Panc1 (cell line): ENCODE measurements at regions not wholly inside any gene's neighbourhood (a gene's known extent, or its start where the extent isn't known, plus 50 kb on each side); places are given as distances from the start of the nearest gene placed in this dataset.
A peak's percentile ranks its signal among the peaks of the same experiment; 100 is the strongest.

Experiments used
- ATAC-seq: fragments of 200-7000 bp; cut with Tn5 transposase; 2 replicates; pipeline ENCODE4 v1.9.1; 2020; ENCODE audit warnings: mild to moderate bottlenecking, moderate library complexity
- BruUV-seq: library from RNA; stranded (reverse); fragments of 400-500 nt; replicated peaks from 2 replicates; lab custom pipeline; 2021; lab: Mats Ljungman, UMichigan
- CTCF ChIA-PET: fragments of 300-600 bp; sonication (Branson Sonifier 250); formaldehyde crosslinking; loops from one replicate; lab custom pipeline; 2022; ENCODE audit warnings: antibody characterized with exemption; lab: Charles Lee
- POLR2A ChIA-PET: fragments of 300-600 bp; sonication (Branson Sonifier 250); formaldehyde crosslinking; loops from one replicate; lab custom pipeline; 2022; ENCODE audit warnings: antibody characterized with exemption; lab: Charles Lee
- DNase-seq: peaks from one replicate; pipeline ENCODE4 v3.0.0-alpha.2; 2010; ENCODE audit warnings: low read depth, low spot score
- H3K27ac ChIP-seq: 2 replicates; pipeline ENCODE4 v1.5.1; 2011; ENCODE audit warnings: mild to moderate bottlenecking, low read length, inconsistent platforms
- H3K27me3 ChIP-seq: fragments of 200-500 bp; sonication (Bioruptor generic); 2 replicates; pipeline ENCODE4 v1.6.0; 2014; ENCODE audit warnings: low read length, inconsistent platforms; ENCODE audit not compliant: control insufficient read depth, insufficient read depth
- H3K36me3 ChIP-seq: fragments of 200-500 bp; sonication (Bioruptor generic); 2 replicates; pipeline ENCODE4 v1.5.1; 2014; ENCODE audit warnings: inconsistent platforms, mild to moderate bottlenecking, low read length, moderate library complexity; ENCODE audit not compliant: control insufficient read depth, insufficient read depth
- H3K4me1 ChIP-seq: 2 replicates; pipeline ENCODE4 v1.5.1; 2011; ENCODE audit warnings: inconsistent platforms, mild to moderate bottlenecking, low read length, moderate library complexity; ENCODE audit not compliant: control insufficient read depth, insufficient read depth
- H3K4me3 ChIP-seq, 2 experiments: 2 replicates each; pipeline ENCODE4 v1.5.1; 2011 to 2012; ENCODE audit warnings: low read depth in 2 of 2, low read length in 2 of 2, mild to moderate bottlenecking in 2 of 2, inconsistent platforms in 1 of 2, moderate library complexity in 1 of 2
- H3K9me3 ChIP-seq: fragments of 200-500 bp; sonication (Bioruptor generic); 2 replicates; pipeline ENCODE4 v1.5.1; 2014; ENCODE audit warnings: low read depth, mild to moderate bottlenecking, inconsistent platforms, low read length, moderate library complexity; ENCODE audit not compliant: control insufficient read depth, insufficient read depth
- POLR2AphosphoS5 ChIP-seq: IDR thresholded peaks from 2 replicates; pipeline ENCODE4 v1.6.1; 2012; ENCODE audit warnings: mild to moderate bottlenecking, low read depth, low read length, moderate library complexity
- SIN3A ChIP-seq: IDR thresholded peaks from 2 replicates; pipeline ENCODE4 v1.6.1; 2012; ENCODE audit warnings: low read depth, mild to moderate bottlenecking, low read length, moderate library complexity, borderline replicate concordance; ENCODE audit not compliant: insufficient read depth
- TCF7L2 ChIP-seq: IDR thresholded peaks from 2 replicates; pipeline ENCODE4 v1.6.1; 2011; ENCODE audit warnings: mild to moderate bottlenecking, low read depth, low read length, inconsistent platforms
- in situ Hi-C: cut with HindIII; loops from 2 replicates; pipeline ENCODE4 v1.10.0; 2016; ENCODE audit warnings: low sequenced_read_pairs, low pct_unique_long_range_greater_than_20kb
- intact Hi-C: fragments of 100-400 bp; cut with micrococcal nuclease; formaldehyde crosslinking; loops from one replicate; pipeline ENCODE4 v1.10.0; 2022; ENCODE audit not compliant: unreplicated experiment
- TF ChIP-seq, protein P1 (sequence below): fragments of 450-650 bp; IDR thresholded peaks from 2 replicates; pipeline ENCODE4 v1.5.1; 2017; ENCODE audit warnings: mild to moderate bottlenecking
- TF ChIP-seq, protein P2 (sequence below), 2 experiments: IDR thresholded peaks; 2 replicates each; pipeline ENCODE4 v1.6.1; 2011 to 2012; ENCODE audit warnings: low read depth in 2 of 2, control low read depth in 1 of 2, low read length in 1 of 2, mild to moderate bottlenecking in 1 of 2, moderate library complexity in 1 of 2; ENCODE audit not compliant: insufficient read depth in 1 of 2

DNA sequence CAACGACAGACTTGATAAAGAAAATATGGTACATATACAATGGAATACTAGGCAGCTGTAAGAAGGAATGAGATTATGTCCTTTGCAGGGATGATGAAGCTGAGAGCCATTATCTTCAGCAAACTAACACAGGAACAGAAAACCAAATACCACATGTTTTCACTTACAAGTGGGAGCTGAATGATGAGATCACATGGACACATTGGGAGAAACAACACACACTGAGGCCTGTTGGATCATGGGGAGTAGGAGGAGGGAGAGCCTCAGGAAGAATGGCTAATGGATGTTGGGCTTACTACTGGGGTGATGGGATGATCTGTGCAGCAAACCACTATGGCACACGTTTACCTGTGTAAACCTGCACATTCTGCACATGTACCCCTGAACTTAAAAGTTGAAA lies 209.7 kb downstream of the SPRY1 start:
- ChIA-PET POLR2A (no interaction called here), CTCF (no interaction called here)
- in situ Hi-C loops (no loop called here), intact Hi-C loops (no loop called here)
- TF ChIP-seq, protein P1, sequence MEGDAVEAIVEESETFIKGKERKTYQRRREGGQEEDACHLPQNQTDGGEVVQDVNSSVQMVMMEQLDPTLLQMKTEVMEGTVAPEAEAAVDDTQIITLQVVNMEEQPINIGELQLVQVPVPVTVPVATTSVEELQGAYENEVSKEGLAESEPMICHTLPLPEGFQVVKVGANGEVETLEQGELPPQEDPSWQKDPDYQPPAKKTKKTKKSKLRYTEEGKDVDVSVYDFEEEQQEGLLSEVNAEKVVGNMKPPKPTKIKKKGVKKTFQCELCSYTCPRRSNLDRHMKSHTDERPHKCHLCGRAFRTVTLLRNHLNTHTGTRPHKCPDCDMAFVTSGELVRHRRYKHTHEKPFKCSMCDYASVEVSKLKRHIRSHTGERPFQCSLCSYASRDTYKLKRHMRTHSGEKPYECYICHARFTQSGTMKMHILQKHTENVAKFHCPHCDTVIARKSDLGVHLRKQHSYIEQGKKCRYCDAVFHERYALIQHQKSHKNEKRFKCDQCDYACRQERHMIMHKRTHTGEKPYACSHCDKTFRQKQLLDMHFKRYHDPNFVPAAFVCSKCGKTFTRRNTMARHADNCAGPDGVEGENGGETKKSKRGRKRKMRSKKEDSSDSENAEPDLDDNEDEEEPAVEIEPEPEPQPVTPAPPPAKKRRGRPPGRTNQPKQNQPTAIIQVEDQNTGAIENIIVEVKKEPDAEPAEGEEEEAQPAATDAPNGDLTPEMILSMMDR = no peak
- TF ChIP-seq POLR2AphosphoS5 (no peak), SIN3A (no peak), TCF7L2 (no peak)
- TF ChIP-seq, protein P2, sequence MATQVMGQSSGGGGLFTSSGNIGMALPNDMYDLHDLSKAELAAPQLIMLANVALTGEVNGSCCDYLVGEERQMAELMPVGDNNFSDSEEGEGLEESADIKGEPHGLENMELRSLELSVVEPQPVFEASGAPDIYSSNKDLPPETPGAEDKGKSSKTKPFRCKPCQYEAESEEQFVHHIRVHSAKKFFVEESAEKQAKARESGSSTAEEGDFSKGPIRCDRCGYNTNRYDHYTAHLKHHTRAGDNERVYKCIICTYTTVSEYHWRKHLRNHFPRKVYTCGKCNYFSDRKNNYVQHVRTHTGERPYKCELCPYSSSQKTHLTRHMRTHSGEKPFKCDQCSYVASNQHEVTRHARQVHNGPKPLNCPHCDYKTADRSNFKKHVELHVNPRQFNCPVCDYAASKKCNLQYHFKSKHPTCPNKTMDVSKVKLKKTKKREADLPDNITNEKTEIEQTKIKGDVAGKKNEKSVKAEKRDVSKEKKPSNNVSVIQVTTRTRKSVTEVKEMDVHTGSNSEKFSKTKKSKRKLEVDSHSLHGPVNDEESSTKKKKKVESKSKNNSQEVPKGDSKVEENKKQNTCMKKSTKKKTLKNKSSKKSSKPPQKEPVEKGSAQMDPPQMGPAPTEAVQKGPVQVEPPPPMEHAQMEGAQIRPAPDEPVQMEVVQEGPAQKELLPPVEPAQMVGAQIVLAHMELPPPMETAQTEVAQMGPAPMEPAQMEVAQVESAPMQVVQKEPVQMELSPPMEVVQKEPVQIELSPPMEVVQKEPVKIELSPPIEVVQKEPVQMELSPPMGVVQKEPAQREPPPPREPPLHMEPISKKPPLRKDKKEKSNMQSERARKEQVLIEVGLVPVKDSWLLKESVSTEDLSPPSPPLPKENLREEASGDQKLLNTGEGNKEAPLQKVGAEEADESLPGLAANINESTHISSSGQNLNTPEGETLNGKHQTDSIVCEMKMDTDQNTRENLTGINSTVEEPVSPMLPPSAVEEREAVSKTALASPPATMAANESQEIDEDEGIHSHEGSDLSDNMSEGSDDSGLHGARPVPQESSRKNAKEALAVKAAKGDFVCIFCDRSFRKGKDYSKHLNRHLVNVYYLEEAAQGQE (IDR thresholded peaks at IDR 0.05; ENCODE audit: insufficient read depth in 1 of 2, low read depth in 2 of 2, low read length in 1 of 2) = no peak
- Histone ChIP-seq H3K27me3 (no peaks in the 10 kb centered on the region), H3K9me3 (no peaks in the 10 kb centered on the region), H3K4me3 (no peak overlapping the region), H3K27ac (no peak overlapping the region; the same call in 1 of the 2 replicates), H3K36me3 (no peaks in the 10 kb centered on the region), H3K4me1 (no peaks in the 10 kb centered on the region)
- DNase-seq (no peak), ATAC-seq (no peak)
- no TSS peak for BruUV-seq

DNA sequence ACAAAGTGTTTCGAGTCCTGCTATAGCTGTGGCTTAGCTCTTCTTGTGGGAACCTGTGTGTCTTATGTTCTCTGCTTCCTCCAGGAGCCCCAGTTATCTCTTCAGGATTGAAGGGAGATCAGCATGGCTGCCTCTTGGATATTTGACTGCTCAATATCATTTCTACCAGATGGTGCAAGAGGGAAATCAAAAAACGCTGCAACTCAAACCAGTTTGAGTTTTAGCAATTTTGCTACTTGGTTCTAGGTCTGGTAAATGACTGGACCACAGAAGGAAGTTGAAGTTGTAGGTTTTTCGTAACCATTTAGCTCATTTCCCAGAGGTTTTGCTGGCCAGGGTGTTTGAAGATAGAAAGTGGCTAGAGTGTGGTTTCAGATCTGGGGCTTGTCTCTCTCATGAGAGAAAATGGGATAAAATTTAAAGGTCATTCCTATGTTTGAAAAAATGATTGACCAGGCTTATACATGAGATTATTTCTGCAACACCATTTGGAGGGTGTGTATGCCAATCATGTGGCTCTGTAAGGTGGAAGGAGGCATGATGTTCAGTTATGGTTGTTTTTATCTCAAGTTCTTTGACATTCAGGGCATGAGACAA lies 210.4 kb downstream of the SPRY1 start:
- BruUV-seq = no TSS peak
- Histone ChIP-seq H3K36me3 (no peaks in the 10 kb centered on the region), H3K4me3 (no peak overlapping the region), H3K27ac (peak overlapping the region; percentile 68; the same call in 1 of the 2 replicates), H3K9me3 (no peaks in the 10 kb centered on the region), H3K4me1 (no peaks in the 10 kb centered on the region), H3K27me3 (no peaks in the 10 kb centered on the region)
- DNase-seq (no peak), ATAC-seq (no peak)
- CTCF ChIA-PET = interaction anchor here (0.6 kb wide), 1 partner anchor 18 kb away, joined by 6 read pairs; no protein-coding TSS in a partner anchor
- in situ Hi-C loops (no loop called here), intact Hi-C loops (no loop called here)
- TF ChIP-seq, protein P1 = no peak
- TF ChIP-seq, protein P2 (IDR thresholded peaks at IDR 0.05; ENCODE audit: insufficient read depth in 1 of 2, low read depth in 2 of 2, low read length in 1 of 2) = no peak
- TF ChIP-seq SIN3A (no peak), TCF7L2 (no peak), POLR2AphosphoS5 (no peak)
- POLR2A ChIA-PET = no interaction called here
